ENCODE measurements at regions not wholly inside any gene's neighbourhood (a gene's known extent, or its start where the extent isn't known, plus 50 kb on each side); places are given as distances from the start of the nearest gene placed in this dataset.

GRCh38 chr20:40390654-40391053, 298.4 kb downstream of the MAFB start:
- DNase-seq (ENCODE audit: low spot score) = no peak

GRCh38 chr20:40370800-40371199, 318.2 kb downstream of the MAFB start:
- no peak for DNase-seq (ENCODE audit: low spot score)

GRCh38 chr20:40368876-40369275, 320.2 kb downstream of the MAFB start:
- no peak for DNase-seq (ENCODE audit: low spot score)

GRCh38 chr20:40361916-40362315, 327.1 kb downstream of the MAFB start:
- DNase-seq (ENCODE audit: low spot score) = no peak

GRCh38 chr20:40359131-40359912, 329.7 kb downstream of the MAFB start:
- DNase-seq (ENCODE audit: low spot score) = no peak

- no peak for DNase-seq (ENCODE audit: low spot score)
These were observed 334.2 kb downstream of the MAFB start for GRCh38 chr20:40354880-40355279.

- no peak for DNase-seq (ENCODE audit: low spot score)
These were observed 345.6 kb downstream of the MAFB start for GRCh38 chr20:40343390-40343789.

- no peak for DNase-seq (ENCODE audit: low spot score)
These were observed 347.5 kb downstream of the MAFB start for GRCh38 chr20:40341561-40341960.

- peak; percentile 1 for DNase-seq (ENCODE audit: low spot score)
These were observed 349.2 kb downstream of the MAFB start for GRCh38 chr20:40339661-40340449.

- DNase-seq (ENCODE audit: low spot score) = no peak
These were observed 352.5 kb downstream of the MAFB start for GRCh38 chr20:40336533-40336932.

- DNase-seq (ENCODE audit: low spot score) = no peak
These were observed 353.1 kb downstream of the MAFB start for GRCh38 chr20:40335901-40336351.

- DNase-seq (ENCODE audit: low spot score) = no peak
These were observed 353.6 kb downstream of the MAFB start for GRCh38 chr20:40335437-40335836.

GRCh38 chr20:40333591-40333990, 355.4 kb downstream of the MAFB start:
- DNase-seq (ENCODE audit: low spot score) = no peak

- DNase-seq (ENCODE audit: low spot score) = no peak
These were observed 357.1 kb downstream of the MAFB start for GRCh38 chr20:40331807-40332560.

- no peak for DNase-seq (ENCODE audit: low spot score)
These were observed 357.8 kb downstream of the MAFB start for GRCh38 chr20:40331249-40331648.

GRCh38 chr20:40329321-40329720, 359.7 kb downstream of the MAFB start:
- no peak for DNase-seq (ENCODE audit: low spot score)

- DNase-seq (ENCODE audit: low spot score) = no peak
These were observed 362.3 kb downstream of the MAFB start for GRCh38 chr20:40326784-40327183.

- DNase-seq (ENCODE audit: low spot score) = no peak
These were observed 363.9 kb downstream of the MAFB start for GRCh38 chr20:40325006-40325568.

GRCh38 chr20:40323361-40323794, 365.7 kb downstream of the MAFB start:
- no peak for DNase-seq (ENCODE audit: low spot score)

GRCh38 chr20:40322941-40323340, 366.1 kb downstream of the MAFB start:
- DNase-seq (ENCODE audit: low spot score) = no peak

- DNase-seq (ENCODE audit: low spot score) = no peak
These were observed 368.5 kb downstream of the MAFB start for GRCh38 chr20:40320517-40321011.
